Testis (tissue), 2 donors: ENCODE measurements at regions not wholly inside any gene's neighbourhood (a gene's known extent, or its start where the extent isn't known, plus 50 kb on each side); places are given as distances from the start of the nearest gene placed in this dataset.

Source experiments
- CTCF ChIP-seq, 3 experiments: fragments of 450-650 bp in 2 of 3; fragments of 200-600 bp in 1 of 3; sonication (generic) in 1 of 3; IDR thresholded peaks; one replicate each; pipeline ENCODE4 v1.5.1; 2016 to 2019; ENCODE audit warnings: antibody characterized with exemption in 3 of 3, mild to moderate bottlenecking in 2 of 3, moderate library complexity in 1 of 3
- POLR2A ChIP-seq: fragments of 450-650 bp; IDR thresholded peaks from one replicate; pipeline ENCODE4 v1.6.1; 2017; ENCODE audit warnings: antibody characterized with exemption, mild to moderate bottlenecking, moderate library complexity

DNA sequence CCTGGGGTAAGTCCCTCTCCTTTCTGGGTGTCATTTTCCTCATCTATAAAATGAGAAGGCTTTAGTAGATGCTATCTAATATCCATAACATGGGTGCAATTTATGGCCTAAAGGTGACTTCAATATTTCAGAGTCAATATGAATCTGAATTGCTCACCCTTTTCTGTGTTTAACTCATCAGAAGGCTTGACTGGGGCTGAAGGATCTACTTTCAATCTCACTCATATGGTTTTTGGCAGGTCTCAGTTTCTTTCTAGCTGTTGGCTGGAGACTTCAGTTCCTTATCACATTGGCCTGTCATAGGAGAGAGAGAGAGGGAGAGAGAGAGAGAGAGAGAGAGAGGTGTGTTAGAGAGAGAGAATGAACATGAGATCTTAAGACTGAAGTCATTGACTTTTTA, 343.7 kb upstream of the MEX3C start:
- no peak for TF ChIP-seq CTCF (IDR thresholded peaks at IDR 0.05)
- TF ChIP-seq POLR2A = no peak
